Left forelimb (tissue), 1 donor: ENCODE measurements at regions not wholly inside any gene's neighbourhood (a gene's known extent, or its start where the extent isn't known, plus 50 kb on each side); places are given as distances from the start of the nearest gene placed in this dataset.
"Not testable (repeated sequence)": the region's sequence is repeated elsewhere in the genome, so short reads cannot be mapped to it uniquely, and the experiment has no call there.

ENCODE experiments used
- DNase-seq: peaks from one replicate; pipeline ENCODE4 v3.0.0-alpha.2; 2018; ENCODE audit warnings: low spot score

DNA sequence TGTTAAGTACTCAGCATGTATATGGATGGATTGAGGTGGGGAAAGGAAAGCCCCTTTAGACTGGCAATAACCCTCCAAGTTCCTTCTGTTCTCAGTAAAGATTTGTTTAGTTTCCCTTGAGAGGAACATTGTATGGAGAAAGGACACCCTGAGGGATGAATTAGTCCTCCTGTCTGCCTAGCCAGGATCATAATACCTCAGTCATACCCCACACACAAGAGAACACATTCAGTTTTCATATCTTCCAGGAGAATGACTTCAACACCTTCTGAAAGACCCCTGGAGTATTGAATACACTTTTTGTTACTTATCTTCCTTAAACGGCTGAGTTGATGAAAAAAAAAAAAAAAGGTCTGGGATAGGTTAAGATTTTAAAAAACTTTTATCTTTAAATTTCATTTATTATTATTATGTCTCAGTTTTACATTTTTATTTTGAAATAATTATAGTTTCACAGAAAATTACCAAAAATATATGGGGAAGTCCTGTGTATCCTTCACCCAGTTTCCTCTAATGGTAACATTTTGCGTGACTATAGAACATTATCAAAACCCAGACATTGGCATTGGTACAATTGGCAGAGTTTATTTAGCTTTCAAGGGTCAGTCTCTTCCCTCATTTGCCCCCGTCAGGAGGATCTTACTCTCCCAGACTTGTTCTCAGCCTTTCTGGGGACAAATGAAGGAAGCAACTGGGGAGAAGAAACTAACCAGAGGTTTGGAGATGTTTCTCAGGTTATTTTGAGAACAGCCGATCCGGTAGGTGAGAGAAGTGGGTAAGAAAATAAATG lies 88.0 kb downstream of the ACTBL2 start:
- no peak for DNase-seq

DNA sequence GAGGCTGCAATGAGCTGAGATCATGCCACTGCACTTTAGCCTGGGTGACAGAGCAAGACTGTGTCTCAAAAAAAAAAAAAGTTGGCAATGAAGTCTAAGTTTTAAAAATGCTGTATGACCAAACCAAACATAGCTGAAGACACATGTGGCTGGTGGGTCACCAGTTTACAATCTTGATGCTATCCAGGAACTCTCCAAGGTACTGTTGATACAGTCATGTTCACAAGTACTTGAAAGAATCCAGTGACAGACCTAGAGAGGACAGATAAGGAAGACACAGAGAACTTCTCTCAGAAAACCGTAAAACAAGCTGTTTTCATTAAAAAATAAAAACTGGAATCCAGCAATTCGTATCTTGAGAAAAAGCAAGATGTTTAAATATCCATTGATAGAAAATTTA lies 95.7 kb downstream of the ACTBL2 start:
- no peak for DNase-seq

DNA sequence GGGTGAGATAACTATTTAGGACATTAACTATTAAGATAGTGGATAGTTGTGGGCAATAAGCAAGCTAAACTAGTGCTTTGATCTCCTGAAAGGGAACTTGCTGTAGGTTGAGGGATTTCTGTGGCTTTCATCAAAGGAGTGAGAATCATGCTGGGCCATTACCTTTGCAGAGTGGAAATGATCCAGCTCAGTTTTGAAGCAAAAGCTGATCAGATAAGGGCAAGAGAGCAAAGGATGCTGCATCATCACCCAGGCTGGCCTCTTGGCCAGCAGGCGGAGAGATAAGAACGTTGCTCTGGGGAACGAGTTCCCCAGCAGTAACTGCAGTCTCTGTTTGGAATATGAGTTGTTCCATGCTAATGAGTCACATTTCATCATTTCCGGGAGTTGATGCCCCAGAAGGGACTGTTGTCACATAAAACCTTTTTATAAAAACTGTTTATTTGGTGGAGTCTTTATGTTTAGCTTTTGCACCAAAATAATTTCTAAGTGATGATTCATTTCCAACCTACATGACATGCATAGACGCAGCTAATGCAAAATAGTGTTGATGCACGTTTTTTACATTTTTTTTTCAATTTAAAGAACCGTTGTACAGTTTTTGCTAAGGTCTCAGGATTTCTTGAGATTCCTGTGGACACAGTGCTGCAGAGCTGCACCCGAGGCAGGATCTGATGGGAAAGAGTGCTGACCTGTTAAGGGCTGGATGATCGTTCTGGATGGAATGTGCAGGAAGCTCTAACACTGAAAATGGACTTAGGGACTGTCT lies 99.3 kb downstream of the ACTBL2 start:
- no peak for DNase-seq

DNA sequence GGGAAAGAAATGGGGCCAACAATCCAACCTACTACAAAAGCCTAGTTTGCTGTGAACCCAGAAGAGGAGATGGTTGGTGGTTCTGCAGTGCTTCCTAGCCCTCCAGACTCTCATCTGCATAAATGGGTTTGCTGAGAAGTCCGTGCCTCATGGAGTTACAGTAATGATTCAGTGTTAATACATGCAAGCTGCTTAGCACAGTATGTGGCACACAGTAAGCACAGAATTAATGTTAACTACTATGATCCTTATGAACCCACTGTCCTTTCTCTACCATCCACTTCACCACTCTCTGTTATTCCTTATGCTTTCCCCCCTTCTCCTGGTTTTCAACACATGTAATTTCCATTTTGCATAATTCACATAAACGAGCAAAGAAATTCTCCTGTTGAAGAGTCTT lies 100.0 kb downstream of the ACTBL2 start:
- DNase-seq: no peak

DNA sequence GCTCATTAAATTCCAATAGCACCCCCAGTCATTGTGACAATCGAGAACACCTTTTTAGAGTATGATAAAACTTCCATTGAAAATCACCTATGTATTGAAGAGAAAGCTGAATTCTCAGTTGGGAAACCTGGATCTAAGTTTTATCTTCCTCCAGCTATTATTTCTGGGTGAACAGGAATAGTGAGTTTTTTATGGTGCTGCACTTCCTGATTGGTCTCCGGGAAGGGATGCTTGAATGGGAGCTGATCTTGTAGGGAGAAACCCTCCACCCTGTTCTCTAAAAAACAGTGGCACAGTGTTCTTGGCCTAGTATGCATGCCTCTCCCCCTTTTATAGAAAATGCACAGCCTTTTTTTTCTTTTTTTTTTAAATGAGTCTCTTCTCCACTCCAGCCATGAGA lies 112.2 kb downstream of the ACTBL2 start:
- DNase-seq: no peak

DNA sequence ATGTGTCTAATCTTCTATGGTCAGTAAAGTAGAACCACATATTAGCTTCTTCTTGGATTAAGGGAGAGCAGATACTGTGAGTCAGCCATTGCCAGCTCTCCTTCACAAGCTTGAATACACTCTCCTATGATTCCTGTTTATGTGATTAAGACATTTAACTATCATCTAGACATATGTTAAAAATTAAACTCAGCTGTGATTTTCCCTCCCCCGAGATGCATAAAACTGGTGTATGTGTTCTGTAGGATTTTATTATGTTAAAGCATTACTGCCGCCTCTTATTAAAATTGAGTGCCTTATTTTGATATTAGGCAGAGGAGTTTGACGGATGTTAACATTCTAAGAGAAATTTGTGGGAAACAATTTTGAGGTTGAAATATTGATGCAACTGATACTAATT lies 114.6 kb downstream of the ACTBL2 start:
- DNase-seq: no peak

DNA sequence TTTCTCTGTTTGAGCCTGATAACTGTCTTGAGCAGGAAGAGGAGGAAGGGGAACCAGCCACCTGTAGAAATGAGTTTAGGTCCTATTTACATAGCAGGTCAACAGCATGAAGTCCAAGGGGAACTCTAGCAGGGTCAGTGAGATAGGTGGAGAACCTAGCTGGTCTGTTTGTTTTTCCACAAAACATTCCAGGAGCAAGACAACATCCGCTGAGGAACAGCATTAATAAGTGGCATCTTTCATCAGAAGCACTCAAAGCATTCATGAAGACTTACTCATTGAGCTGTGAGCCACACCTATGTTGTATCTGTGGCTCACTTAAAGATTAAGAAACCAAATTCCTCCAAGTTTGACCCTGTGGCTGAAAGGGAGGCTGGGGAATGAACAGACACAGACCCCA lies 115.9 kb downstream of the ACTBL2 start:
- DNase-seq: no peak

DNA sequence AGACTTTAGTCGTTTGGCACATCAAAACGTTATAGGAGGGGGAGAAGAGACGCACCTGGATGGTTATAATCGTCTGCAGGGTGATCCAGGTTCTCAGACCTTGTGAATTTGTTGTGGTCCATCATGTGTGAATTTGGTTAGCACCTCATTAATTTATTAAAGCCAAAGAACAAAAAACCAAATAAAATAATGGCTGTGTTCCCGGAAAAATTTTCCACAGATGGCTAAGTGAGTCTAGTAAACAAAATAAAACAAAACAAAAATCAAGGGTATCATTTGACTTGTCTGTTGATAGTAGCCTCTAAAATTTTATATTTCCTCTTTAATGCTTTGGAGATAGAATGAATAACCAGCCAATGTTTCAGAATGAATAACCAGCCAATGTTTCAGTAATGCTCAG lies 119.7 kb downstream of the ACTBL2 start:
- no peak for DNase-seq

DNA sequence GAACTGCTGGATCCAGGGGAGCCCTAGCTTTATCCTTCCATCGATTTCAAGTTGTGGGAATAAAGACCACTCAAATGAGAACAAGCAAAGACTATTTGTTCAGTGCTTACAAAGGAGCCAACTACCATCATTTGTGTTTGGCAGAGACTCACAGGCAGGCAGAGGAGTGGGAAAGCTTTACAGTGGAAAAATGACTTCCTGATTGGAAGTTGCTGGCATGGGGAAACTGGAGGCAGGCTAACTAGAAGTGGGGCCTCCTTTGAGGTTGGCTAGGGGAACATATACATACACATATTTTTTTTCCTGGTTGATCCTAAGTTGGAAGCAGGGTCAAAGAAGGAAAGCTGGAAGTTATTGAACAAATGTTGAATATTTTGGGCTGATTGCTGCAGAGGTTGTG lies 121.7 kb downstream of the ACTBL2 start:
- no peak for DNase-seq

DNA sequence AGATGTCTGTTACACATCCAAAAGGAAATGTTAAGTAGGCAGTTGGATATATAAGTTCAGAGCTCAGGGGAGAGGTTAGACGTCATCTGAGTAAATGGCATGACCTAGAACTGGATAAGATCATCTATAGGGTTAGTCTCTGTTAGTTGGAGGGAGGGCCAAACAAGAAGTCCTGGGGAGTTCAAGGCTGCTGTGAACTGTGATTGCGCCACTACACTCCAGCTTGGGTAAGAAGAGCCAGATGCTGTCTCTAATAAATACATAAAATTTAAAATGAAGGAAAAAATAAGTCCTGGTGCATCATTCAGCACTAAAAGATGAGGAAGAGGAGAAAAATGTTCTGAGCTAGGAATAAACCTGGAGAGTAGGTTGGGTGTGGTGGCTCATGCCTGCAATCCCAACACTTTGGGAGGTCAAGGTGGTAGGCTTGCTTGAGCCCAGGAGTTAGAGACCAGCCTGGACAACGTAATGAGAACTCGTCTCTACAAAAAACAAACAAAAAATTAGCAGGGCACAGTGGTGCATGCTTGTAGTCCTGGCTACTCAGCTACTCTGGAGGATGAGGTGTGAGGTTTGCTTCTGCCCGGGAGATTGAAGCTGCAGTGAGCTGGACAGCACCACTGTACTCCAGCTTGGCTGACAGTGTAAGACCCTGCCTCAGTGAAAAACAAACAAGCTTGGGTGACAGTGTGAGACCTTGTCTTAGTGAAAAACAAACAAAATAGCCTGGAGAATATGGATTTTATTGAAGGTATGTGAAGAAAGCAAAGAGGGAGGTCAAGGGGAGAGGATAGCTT lies 123.6 kb downstream of the ACTBL2 start:
- no peak for DNase-seq

DNA sequence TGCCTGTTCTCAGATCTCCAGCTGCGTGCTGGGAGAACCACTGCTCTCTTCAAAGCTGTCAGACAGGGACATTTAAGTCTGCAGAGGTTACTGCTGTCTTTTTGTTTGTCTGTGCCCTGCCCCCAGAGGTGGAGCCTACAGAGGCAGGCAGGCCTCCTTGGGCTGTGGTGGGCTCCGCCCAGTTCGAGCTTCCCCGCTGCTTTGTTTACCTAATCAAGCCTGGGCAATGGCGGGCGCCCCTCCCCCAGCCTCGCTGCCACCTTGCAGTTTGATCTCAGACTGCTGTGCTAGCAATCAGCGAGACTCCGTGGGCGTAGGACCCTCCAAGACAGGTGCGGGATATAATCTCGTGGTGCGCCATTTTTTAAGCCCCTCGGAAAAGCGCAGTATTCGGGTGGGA lies 125.8 kb downstream of the ACTBL2 start:
- DNase-seq: not testable (repeated sequence)

DNA sequence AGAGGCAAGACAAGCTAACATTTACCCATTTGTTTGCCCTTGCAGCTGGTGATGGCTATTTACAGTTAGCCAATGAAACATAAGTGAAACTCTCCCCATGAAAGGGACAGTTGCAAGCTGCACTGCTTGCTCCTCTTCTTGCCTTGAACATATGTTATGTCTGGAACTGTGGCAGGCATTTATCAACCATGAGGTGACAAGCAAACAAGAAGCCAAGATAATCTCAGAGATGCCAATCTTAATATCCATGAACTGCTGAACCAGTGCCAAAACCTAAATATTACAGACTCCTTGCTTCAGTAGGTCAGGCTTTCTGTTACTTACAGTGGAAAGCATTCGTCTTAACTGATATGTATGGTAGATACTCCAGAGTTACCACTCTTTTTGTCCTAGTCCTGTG lies 133.4 kb downstream of the ACTBL2 start:
- no peak for DNase-seq

DNA sequence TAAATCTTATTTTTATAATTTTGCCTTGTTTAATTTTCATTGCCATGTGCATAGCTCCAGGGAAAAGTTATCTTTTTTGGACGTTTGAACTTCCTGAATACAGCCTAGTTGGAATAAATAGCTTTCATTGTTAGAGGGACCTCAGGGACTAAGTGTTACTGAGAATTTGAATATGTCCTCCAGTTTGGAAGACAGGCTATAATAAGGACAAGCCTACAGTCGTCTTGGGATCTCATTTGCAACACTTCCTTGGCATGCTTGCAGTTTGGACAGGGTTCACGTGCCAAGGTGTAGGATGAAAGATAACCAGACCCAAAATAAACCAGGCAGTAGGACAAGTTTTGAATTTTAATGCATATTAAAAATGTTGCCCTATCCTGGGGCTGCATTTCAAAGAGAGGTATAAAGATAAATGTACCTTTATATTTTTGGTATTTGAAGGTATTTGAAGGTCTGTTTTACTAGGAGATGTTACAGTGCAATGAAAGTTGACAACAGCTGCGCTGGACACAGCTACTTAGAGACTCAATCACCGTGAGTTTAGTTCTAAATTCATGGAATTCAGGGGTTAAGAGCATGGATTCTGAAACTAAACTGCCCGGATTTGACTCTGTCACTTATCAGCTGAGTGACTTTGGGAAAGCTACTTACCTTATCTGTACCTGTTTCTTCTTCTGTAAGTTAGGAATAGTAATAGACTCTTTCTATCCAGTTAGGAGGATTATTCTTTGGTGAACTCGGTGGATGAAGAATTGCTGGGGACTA lies 134.1 kb downstream of the ACTBL2 start:
- DNase-seq: no peak

DNA sequence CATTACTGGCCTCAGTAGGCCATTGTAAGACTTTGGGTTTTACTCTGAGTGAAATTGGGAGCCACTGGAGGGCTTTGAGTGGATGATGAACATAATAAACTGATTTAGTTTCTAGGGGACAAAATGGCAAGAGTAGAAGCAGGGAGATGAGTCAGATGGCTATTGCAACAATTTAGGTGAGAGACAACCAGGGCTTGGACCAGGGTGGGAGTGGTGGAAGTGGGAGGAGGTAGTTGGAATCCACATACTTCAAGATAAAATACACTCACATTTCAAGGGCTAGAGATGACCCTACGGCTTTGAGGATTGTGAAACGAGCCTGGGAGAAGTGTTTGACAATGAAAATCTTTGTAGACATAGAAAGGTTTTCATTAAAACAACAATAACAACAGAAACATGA lies 136.3 kb downstream of the ACTBL2 start:
- DNase-seq: no peak

DNA sequence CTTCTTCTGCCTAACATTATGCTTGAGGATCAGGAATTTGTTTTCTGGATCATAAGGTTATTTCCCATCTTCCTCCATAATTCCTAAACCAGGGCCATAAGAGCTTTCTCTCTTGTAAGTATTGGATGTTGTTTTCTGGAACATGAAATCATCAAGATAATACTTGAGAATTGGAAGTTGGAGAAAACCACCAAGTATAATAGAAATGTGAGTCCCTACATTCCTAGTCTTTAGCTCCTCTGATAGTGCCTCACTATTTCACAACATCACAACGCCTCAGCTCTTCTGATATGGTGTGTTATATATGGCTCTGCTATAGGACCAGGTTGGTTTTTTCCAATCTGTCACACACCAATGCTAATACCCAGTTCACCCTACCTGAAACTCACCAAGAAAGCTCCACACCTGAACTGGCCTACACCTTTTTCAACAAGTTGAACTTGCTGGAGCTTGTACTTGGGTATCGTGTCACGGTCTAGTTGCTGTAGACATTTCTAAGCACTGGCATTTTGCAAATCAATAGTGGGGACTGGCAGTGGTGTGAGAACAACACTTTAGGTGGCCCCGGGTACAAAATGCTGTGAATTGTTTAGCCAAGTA lies 141.1 kb downstream of the ACTBL2 start:
- DNase-seq: no peak

DNA sequence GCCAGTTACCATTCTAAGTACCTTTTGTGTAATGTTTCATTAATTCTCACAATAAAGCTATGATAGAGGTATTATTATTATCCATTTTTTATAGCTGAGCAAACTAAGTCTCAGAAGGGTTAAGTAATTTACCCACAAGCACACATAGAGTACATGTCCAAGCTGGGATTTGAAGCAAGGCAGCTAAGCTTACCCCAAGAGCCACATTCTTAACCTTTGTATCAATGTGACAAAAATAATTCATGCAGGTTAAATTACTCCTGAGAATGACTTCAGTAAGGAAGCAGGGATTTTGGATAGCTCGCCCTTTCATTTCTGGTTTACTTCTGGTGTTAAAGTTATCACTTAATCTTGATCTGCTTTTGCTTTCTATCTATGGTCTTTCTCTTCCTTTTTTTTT lies 141.9 kb downstream of the ACTBL2 start:
- no peak for DNase-seq

DNA sequence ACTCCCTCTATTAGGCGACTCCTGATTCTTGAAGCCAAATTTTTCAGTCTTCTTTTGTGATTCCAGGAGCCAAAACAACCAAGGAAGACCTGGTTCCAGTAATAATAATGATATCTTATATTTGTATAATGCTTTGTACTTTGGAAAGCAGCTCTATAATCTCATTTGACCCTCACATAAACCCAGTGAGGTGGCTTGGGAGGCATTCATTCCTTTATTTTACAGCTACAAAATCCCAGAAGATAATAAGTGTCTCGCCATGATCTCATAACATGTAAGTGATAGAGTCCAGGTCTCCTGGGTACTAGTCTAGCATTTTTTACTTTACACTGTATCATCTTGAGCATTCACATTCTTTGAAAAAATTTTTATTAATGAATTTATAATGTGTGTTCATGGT lies 143.1 kb downstream of the ACTBL2 start:
- DNase-seq: no peak

DNA sequence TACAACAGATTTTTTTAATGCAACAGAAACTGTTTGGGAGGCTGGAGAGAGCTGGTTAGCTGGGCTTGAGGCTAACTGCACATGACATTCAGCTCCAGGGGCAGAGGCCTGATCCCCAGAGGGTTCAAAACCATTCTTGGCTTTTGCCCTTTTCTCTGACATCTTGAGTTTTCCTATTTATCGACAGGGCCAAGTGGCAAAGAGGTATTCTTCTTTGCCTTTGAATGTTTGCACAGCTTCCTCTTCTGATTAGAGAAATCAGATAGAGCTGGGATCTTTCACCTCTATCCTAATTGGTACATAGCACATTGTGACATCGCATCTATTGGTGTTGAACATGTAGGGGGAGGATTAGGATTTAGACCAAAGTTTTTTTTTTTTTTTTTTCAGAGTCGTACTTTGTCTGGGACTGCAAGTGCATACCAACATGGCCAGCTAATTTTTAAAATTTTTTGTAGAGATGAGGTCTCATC lies 143.7 kb downstream of the ACTBL2 start:
- DNase-seq: no peak

DNA sequence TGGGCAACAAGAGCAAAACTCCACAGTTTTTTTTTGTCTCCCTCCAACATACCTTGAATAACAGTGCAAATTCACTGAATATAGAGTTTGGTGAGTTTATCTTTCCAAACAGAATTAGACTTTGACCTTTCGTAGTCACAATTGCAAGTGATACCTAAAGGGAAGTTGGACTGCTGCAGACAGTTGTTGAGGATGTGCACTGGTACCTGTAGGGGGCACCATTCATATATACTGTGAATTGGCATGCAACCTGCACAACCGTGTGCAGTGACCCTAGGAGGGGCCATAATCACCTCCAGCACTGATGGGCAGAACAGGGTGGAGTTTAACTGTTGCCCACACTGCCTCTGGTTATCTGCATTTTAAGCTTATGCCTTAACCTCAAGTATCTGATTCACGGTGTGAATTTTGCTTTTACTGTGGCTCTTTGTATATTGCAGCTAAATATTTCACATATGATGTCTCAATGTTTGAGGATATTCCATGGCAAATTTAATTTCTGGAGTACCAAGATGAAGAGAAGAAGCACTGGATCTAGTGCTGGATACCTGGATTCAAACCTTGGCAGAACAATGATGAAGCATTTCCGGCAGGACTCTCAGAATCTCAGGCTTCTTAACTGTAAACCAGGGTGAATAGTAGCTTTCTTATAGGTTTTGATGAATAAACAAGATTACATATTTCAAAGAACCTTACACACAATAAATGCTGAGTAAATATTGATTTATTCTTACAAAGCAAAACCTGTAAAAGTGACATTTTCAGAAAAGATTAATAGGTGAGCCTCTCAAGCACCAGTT lies 144.3 kb downstream of the ACTBL2 start:
- no peak for DNase-seq

DNA sequence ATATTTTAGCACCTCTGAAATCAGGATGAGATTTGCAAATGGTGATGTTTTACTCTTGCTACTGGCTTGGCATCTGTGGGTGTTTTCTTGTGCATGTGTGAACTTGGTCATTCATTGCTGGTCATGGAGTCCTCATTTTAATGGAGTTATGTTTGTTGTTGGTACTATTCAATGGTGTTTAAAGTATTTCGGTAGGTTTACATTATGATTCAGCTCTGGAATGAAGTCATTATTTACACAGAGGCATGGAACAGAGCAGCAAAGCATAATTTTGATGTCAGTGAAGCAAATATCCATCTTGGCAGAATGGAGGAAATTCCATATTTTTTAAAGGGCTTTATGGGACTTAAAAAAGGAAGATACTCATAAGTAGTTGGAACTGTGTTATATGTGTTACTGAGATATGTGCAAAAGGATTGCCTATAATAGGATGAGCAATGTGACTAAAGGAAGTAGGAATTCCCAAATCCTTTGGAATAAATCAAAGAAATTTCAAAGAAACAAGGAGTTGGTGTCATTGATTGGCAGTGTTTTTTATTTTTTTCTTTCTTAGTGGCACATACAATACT lies 147.4 kb downstream of the ACTBL2 start:
- DNase-seq: no peak
